ENCODE measurements at regions not wholly inside any gene's neighbourhood (a gene's known extent, or its start where the extent isn't known, plus 50 kb on each side); places are given as distances from the start of the nearest gene placed in this dataset.
"Not testable (repeated sequence)": the region's sequence is repeated elsewhere in the genome, so short reads cannot be mapped to it uniquely, and the experiment has no call there.

DNA sequence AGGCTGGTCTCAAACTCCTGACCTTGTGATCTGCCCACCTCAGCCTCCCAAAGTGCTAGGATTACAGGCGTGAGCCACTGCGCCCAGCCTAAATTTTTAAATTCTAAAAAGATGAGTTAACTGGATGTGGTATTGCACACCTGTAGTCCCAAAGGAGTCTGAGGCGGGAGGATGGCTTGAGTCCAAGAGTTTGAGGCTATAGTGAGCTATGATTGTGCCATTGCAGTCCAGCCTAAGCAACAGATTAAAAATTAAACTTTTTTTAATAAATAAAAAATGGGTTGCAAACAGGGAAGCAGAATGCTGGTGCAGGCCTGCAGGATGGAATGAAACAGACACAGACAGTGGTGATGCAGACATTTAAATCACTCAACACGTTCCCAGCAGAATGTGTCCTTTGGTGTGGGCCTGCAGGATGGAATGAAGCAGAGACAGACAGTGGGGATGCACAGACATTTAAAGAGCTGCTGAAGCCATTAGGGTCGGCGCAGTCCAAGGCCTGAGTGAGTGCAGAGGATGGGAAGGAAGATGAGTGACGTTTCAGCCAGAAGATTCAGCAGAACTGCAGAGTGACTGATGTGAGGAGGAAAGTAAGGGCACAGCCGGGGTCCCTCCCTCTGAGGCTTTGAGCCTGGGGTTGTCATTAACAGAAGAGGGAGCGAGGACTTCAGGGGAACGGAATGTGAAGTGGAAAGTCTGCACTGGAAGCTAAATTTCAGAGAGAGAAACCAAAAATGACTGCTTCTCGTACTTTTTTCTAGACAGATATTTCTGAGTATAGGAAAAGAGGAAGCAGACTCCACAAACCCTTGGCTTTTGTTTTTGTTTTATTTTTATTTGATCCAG lies 117.5 kb downstream of the RIN2 start:
- no peak for DNase-seq (ENCODE audit: insufficient read length)
- FAIRE-seq: no peak
- no peak for TF ChIP-seq POLR2A (IDR thresholded peaks at IDR 0.05; ENCODE audit: low read depth, low read length)
- no peak for TF ChIP-seq POLR2AphosphoS5 (IDR thresholded peaks at IDR 0.05; ENCODE audit: low read depth, low read length)
- TF ChIP-seq TAF1 (IDR thresholded peaks at IDR 0.05; ENCODE audit: borderline replicate concordance, low read depth, low read length): no peak

- TF ChIP-seq POLR2A (IDR thresholded peaks at IDR 0.05; ENCODE audit: low read depth, low read length) (no peak), TAF1 (IDR thresholded peaks at IDR 0.05; ENCODE audit: borderline replicate concordance, low read depth, low read length) (no peak), POLR2AphosphoS5 (IDR thresholded peaks at IDR 0.05; ENCODE audit: low read depth, low read length) (no peak)
- no peak for FAIRE-seq
- no peak for DNase-seq (ENCODE audit: insufficient read length)
These were observed 118.9 kb downstream of the RIN2 start for GRCh38 chr20:19876828-19877460.

DNA sequence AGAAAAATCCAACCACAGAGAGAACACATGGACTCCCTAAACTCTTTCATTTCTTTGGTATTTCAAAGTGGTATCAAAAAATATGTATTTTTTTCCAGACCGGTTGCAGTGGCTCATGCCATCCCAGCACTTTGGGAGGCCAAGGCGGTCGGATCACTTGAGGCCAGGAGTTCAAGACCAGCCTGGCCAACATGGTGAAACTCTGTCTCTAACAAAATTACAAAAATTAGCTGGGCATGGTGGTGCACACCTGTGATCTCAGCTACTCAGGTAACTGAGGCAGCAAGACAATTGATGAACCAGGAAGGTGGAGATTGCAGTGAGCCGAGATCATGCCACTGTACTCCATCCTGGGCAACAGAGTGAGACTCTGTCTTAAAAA lies 121.8 kb downstream of the RIN2 start:
- not testable (repeated sequence) for DNase-seq (ENCODE audit: insufficient read length); FAIRE-seq

- no peak for TF ChIP-seq POLR2AphosphoS5 (IDR thresholded peaks at IDR 0.05; ENCODE audit: low read depth, low read length)
- no peak for DNase-seq (ENCODE audit: insufficient read length)
These were observed 122.4 kb downstream of the RIN2 start for GRCh38 chr20:19880256-19881079.

DNA sequence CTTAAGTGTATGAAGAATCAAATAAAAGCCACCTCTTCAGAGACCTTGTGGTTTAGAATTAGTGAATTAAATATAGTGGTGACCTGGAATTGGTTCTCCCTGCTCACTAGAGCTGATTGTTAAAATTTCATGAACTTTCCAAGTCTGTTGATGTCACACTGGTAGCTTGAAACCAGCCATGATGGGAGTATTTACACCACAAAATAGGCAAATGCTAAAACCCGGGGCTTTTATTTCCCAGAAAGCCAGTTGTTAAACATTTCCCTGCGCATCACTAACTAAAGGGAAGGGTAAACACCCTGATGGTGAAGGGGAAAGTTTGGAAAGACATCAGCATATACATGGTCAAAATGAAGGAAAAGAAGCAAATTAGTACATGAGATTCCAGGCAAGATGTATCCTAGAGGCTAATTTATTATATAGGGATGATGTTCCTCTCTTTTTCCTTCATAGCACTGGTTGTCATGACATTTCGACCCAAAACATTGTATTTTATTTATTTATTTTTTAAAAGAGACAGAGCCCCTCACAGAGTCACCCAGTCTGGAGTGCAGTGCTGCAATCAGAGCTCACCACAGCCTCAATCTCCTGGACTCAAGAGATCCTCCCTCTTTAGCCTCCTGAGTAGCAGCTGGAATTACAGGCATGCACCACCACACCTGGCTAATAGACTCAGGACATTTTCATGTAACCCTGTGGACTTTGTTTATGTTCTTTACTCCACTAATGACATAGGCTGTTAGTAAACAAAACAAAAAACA lies 123.2 kb downstream of the RIN2 start:
- FAIRE-seq (no peak), DNase-seq (ENCODE audit: insufficient read length) (no peak)
- TF ChIP-seq POLR2AphosphoS5 (IDR thresholded peaks at IDR 0.05; ENCODE audit: low read depth, low read length): no peak

More at GRCh38 chr20:19880256-19881079, 122.4 kb downstream of the RIN2 start:
- no peak for FAIRE-seq

- TF ChIP-seq POLR2AphosphoS5 (IDR thresholded peaks at IDR 0.05; ENCODE audit: low read depth, low read length): no peak
- TF ChIP-seq TAF1 (IDR thresholded peaks at IDR 0.05; ENCODE audit: borderline replicate concordance, low read depth, low read length): no peak
- no peak for TF ChIP-seq POLR2A (IDR thresholded peaks at IDR 0.05; ENCODE audit: low read depth, low read length)
- FAIRE-seq (no peak), DNase-seq (ENCODE audit: insufficient read length) (no peak)
These were observed 123.9 kb downstream of the RIN2 start for GRCh38 chr20:19881990-19882389.

DNA sequence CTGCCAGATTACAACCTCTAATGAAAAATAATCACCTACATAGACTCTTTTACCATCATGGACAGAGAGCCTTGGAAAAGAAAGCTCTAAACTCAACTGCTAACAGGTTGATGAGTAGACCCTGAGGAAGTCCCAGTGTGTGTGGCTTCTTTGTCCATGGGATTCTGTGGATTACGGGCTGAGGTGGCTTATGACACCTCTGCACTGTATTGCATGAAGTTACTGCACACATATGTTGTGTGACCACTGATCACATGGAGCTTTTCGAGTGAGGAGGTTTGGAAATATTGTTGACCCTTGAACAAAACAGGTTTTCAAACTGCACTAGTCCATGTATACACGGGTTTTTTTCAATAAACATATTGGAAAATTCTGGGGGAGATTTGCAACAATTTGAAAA lies 124.4 kb downstream of the RIN2 start:
- DNase-seq (ENCODE audit: insufficient read length) (no peak), FAIRE-seq (no peak)
- TF ChIP-seq POLR2AphosphoS5 (IDR thresholded peaks at IDR 0.05; ENCODE audit: low read depth, low read length): no peak
- no peak for TF ChIP-seq TAF1 (IDR thresholded peaks at IDR 0.05; ENCODE audit: borderline replicate concordance, low read depth, low read length)
- no peak for TF ChIP-seq POLR2A (IDR thresholded peaks at IDR 0.05; ENCODE audit: low read depth, low read length)

GRCh38 chr20:19883501-19883900 lies 125.4 kb downstream of the RIN2 start:
- DNase-seq (ENCODE audit: insufficient read length): no peak
- FAIRE-seq: no peak
- no peak for TF ChIP-seq POLR2AphosphoS5 (IDR thresholded peaks at IDR 0.05; ENCODE audit: low read depth, low read length)
- TF ChIP-seq TAF1 (IDR thresholded peaks at IDR 0.05; ENCODE audit: borderline replicate concordance, low read depth, low read length): no peak
- TF ChIP-seq POLR2A (IDR thresholded peaks at IDR 0.05; ENCODE audit: low read depth, low read length): no peak

GRCh38 chr20:19885594-19885938 lies 127.5 kb downstream of the RIN2 start:
- DNase-seq (ENCODE audit: insufficient read length): no peak
- TF ChIP-seq POLR2A (IDR thresholded peaks at IDR 0.05; ENCODE audit: low read depth, low read length) (no peak), TAF1 (IDR thresholded peaks at IDR 0.05; ENCODE audit: borderline replicate concordance, low read depth, low read length) (no peak), POLR2AphosphoS5 (IDR thresholded peaks at IDR 0.05; ENCODE audit: low read depth, low read length) (no peak)
- FAIRE-seq: no peak

DNA sequence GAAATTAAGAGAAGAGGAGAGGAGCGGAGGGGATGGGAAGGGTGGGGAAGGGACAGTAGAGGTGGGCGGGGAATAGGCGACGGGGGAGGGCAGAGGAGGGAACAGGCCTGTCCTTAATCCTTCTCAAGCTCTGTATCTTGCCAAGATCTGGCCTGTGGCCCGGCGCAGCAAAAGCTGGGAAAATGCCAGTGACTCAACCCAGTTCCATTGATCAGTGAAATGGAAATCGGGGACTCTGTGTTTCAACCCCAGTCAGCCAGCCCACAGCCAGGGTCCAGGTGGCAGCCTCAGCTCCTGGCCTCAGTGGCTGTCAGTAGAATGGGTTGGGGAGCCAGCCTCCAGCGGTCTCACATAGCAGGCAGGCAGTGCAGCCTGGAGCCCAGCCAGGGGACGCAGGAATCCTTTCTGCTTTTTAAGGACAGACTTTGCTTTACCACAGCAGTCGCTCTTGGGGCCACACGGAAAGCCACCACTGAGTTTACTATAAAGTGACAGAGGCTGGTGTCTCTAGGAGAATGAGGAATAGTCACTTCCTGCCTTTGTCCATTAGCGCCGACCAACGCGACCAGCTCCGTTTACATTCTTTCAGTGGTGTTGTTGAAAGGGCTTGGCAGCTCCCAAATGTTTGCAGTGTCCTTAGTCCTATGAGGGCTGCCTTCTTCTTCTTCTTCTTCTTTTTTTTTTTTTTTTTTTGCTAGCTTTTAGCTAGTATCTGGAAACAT lies 128.0 kb downstream of the RIN2 start:
- no peak for FAIRE-seq
- DNase-seq (ENCODE audit: insufficient read length): no peak

More for the DNA sequence above, 128.0 kb downstream of the RIN2 start:
- no peak for TF ChIP-seq TAF1 (IDR thresholded peaks at IDR 0.05; ENCODE audit: borderline replicate concordance, low read depth, low read length)
- TF ChIP-seq POLR2AphosphoS5 (IDR thresholded peaks at IDR 0.05; ENCODE audit: low read depth, low read length): no peak
- no peak for TF ChIP-seq POLR2A (IDR thresholded peaks at IDR 0.05; ENCODE audit: low read depth, low read length)
